ENCODE measurements at regions not wholly inside any gene's neighbourhood (a gene's known extent, or its start where the extent isn't known, plus 50 kb on each side); places are given as distances from the start of the nearest gene placed in this dataset.

DNA sequence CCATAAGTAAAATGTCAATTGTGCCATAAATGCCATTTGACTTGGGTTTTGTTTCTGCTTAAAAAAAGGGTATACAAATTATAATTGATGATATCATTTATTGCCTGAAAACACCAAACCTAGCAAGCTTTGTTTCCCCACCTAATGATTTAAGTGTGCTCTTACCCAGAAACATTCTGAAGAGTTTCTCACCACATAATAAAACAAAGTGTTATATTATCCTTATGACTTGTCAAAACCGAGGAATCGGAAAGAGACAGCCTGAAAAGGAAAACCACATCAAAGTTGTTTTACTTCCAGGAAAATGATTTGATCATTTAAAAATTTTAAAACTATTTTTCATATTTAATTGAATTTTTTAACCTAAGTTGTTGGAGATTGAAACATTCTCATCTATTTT lies 170.5 kb upstream of the SLC39A10 start:
- Histone ChIP-seq H3K79me1 (replicated peaks; ENCODE audit: low read length, poor library complexity, severe bottlenecking) (no peaks in the 10 kb centered on the region), H3K36me3 (ENCODE audit: control insufficient read depth in 1 of 2, insufficient read depth in 2 of 2, low read depth in 1 of 2, low read length in 2 of 2) (no peaks in the 10 kb centered on the region), H3K9ac (ENCODE audit: low read length) (no peak overlapping the region), H3K27me3 (ENCODE audit: control insufficient read depth in 1 of 2, insufficient read depth in 1 of 2, low read length in 2 of 2) (no peaks in the 10 kb centered on the region), H3K4me3 (ENCODE audit: insufficient read depth in 1 of 2, low read depth in 1 of 2, low read length in 2 of 2) (no peak overlapping the region), H2AK5ac (ENCODE audit: low read length, severe bottlenecking) (no peak overlapping the region), H2BK120ac (ENCODE audit: low read depth, low read length) (no peak overlapping the region), H3K27ac (ENCODE audit: low read length, poor library complexity, severe bottlenecking) (no peak overlapping the region), H2BK15ac (ENCODE audit: low read depth, poor library complexity, severe bottlenecking) (no peak overlapping the region), H2AFZ (ENCODE audit: low read depth, low read length) (no peak overlapping the region), H3K4me1 (ENCODE audit: control insufficient read depth, insufficient read depth, low read depth, low read length) (no peaks in the 10 kb centered on the region), H3K9me3 (ENCODE audit: control insufficient read depth, low read length) (no peaks in the 10 kb centered on the region), H2BK12ac (ENCODE audit: low read length in 2 of 2) (no peak overlapping the region), H3K23ac (ENCODE audit: low read length in 2 of 2) (no peak overlapping the region), H3K4me2 (ENCODE audit: low read length, poor library complexity, severe bottlenecking) (no peak overlapping the region), H4K8ac (ENCODE audit: low read length) (no peak overlapping the region), H2BK5ac (ENCODE audit: low read depth, low read length, poor library complexity, severe bottlenecking) (no peak overlapping the region), H3K14ac (ENCODE audit: low read length in 2 of 2) (no peak overlapping the region), H4K91ac (ENCODE audit: low read length) (no peak overlapping the region), H3K18ac (ENCODE audit: low read depth in 1 of 2, low read length in 2 of 2) (no peak overlapping the region), H3K4ac (ENCODE audit: low read depth in 1 of 2, low read length in 2 of 2) (no peak overlapping the region)
- DNase-seq: peak; percentile 3
- WGBS: no CpG with 5 or more reads among the region's 2 CpGs

DNA sequence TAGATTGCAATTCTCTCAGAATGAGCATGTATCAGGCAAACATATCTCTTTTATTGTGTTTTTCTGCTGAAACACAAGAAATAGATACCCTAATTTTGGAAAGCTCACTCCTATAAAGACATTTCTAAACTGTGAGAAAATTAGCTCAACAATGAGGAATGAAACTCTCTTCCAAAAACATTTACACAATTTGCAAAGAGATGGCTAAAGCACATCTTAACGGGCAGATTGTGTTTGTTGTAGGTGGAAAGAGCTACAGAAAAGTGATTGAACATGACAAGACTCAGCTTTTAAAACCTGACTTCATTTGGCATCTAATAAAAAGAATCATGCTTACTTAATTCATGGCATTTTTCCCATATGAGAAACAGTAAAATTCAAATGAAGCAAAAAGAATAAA lies 175.0 kb upstream of the SLC39A10 start:
- Histone ChIP-seq H2BK15ac (ENCODE audit: low read depth, poor library complexity, severe bottlenecking) (no peak overlapping the region), H3K79me1 (replicated peaks; ENCODE audit: low read length, poor library complexity, severe bottlenecking) (no peaks in the 10 kb centered on the region), H4K8ac (ENCODE audit: low read length) (no peak overlapping the region), H3K9me3 (ENCODE audit: control insufficient read depth, low read length) (no peaks in the 10 kb centered on the region), H2BK12ac (ENCODE audit: low read length in 2 of 2) (no peak overlapping the region), H4K91ac (ENCODE audit: low read length) (no peak overlapping the region), H3K4ac (ENCODE audit: low read depth in 1 of 2, low read length in 2 of 2) (no peak overlapping the region), H3K36me3 (ENCODE audit: control insufficient read depth in 1 of 2, insufficient read depth in 2 of 2, low read depth in 1 of 2, low read length in 2 of 2) (no peaks in the 10 kb centered on the region), H2AK5ac (ENCODE audit: low read length, severe bottlenecking) (no peak overlapping the region), H3K27me3 (ENCODE audit: control insufficient read depth in 1 of 2, insufficient read depth in 1 of 2, low read length in 2 of 2) (no peaks in the 10 kb centered on the region), H3K27ac (ENCODE audit: low read length, poor library complexity, severe bottlenecking) (no peak overlapping the region), H3K18ac (ENCODE audit: low read depth in 1 of 2, low read length in 2 of 2) (no peak overlapping the region), H3K14ac (ENCODE audit: low read length in 2 of 2) (no peak overlapping the region), H2AFZ (ENCODE audit: low read depth, low read length) (no peak overlapping the region), H3K4me2 (ENCODE audit: low read length, poor library complexity, severe bottlenecking) (no peak overlapping the region), H2BK5ac (ENCODE audit: low read depth, low read length, poor library complexity, severe bottlenecking) (no peak overlapping the region), H3K4me3 (ENCODE audit: insufficient read depth in 1 of 2, low read depth in 1 of 2, low read length in 2 of 2) (no peak overlapping the region), H2BK120ac (ENCODE audit: low read depth, low read length) (no peak overlapping the region), H3K23ac (ENCODE audit: low read length in 2 of 2) (no peak overlapping the region), H3K4me1 (ENCODE audit: control insufficient read depth, insufficient read depth, low read depth, low read length) (no peaks in the 10 kb centered on the region), H3K9ac (ENCODE audit: low read length) (no peak overlapping the region)
- no peak for DNase-seq
- WGBS: no CpG with 5 or more reads among the region's 1 CpG

DNA sequence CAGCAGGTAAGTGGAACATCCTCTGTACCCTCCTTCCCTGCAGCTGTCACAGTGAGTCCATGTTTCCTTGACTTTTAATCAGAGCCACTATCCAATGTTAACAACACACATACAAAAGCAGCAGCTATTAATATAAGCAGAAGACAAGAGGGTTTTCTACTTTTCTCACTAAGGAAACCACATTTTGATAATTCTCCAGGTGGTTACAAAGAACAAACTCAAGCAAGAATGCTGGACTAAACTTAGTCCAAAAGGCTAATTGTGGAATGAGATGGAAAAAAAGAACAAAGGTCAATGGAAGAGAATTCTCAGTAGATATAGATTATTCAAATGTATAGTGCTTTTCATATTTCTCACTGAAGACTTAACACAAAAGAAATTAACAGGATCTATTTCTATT lies 176.9 kb upstream of the SLC39A10 start:
- Histone ChIP-seq H4K91ac (ENCODE audit: low read length) (no peak overlapping the region), H2AK5ac (ENCODE audit: low read length, severe bottlenecking) (no peak overlapping the region), H3K4ac (ENCODE audit: low read depth in 1 of 2, low read length in 2 of 2) (no peak overlapping the region), H3K27ac (ENCODE audit: low read length, poor library complexity, severe bottlenecking) (no peak overlapping the region), H3K4me1 (ENCODE audit: control insufficient read depth, insufficient read depth, low read depth, low read length) (no peaks in the 10 kb centered on the region), H2BK120ac (ENCODE audit: low read depth, low read length) (no peak overlapping the region), H3K18ac (ENCODE audit: low read depth in 1 of 2, low read length in 2 of 2) (no peak overlapping the region), H3K4me3 (ENCODE audit: insufficient read depth in 1 of 2, low read depth in 1 of 2, low read length in 2 of 2) (no peak overlapping the region), H4K8ac (ENCODE audit: low read length) (no peak overlapping the region), H3K9ac (ENCODE audit: low read length) (no peak overlapping the region), H3K27me3 (ENCODE audit: control insufficient read depth in 1 of 2, insufficient read depth in 1 of 2, low read length in 2 of 2) (no peaks in the 10 kb centered on the region), H3K14ac (ENCODE audit: low read length in 2 of 2) (no peak overlapping the region), H3K79me1 (replicated peaks; ENCODE audit: low read length, poor library complexity, severe bottlenecking) (no peaks in the 10 kb centered on the region), H2BK15ac (ENCODE audit: low read depth, poor library complexity, severe bottlenecking) (no peak overlapping the region), H2AFZ (ENCODE audit: low read depth, low read length) (no peak overlapping the region), H2BK5ac (ENCODE audit: low read depth, low read length, poor library complexity, severe bottlenecking) (no peak overlapping the region), H3K9me3 (ENCODE audit: control insufficient read depth, low read length) (no peaks in the 10 kb centered on the region), H3K4me2 (ENCODE audit: low read length, poor library complexity, severe bottlenecking) (no peak overlapping the region), H2BK12ac (ENCODE audit: low read length in 2 of 2) (no peak overlapping the region), H3K36me3 (ENCODE audit: control insufficient read depth in 1 of 2, insufficient read depth in 2 of 2, low read depth in 1 of 2, low read length in 2 of 2) (no peaks in the 10 kb centered on the region), H3K23ac (ENCODE audit: low read length in 2 of 2) (no peak overlapping the region)
- DNase-seq: no peak

GRCh38 chr2:195479407-195479806 lies 177.6 kb upstream of the SLC39A10 start:
- Histone ChIP-seq H3K36me3 (ENCODE audit: control insufficient read depth in 1 of 2, insufficient read depth in 2 of 2, low read depth in 1 of 2, low read length in 2 of 2) (no peaks in the 10 kb centered on the region), H3K4ac (ENCODE audit: low read depth in 1 of 2, low read length in 2 of 2) (no peak overlapping the region), H2AFZ (ENCODE audit: low read depth, low read length) (no peak overlapping the region), H3K79me1 (replicated peaks; ENCODE audit: low read length, poor library complexity, severe bottlenecking) (no peaks in the 10 kb centered on the region), H3K9me3 (ENCODE audit: control insufficient read depth, low read length) (no peaks in the 10 kb centered on the region), H3K14ac (ENCODE audit: low read length in 2 of 2) (no peak overlapping the region), H2AK5ac (ENCODE audit: low read length, severe bottlenecking) (no peak overlapping the region), H3K18ac (ENCODE audit: low read depth in 1 of 2, low read length in 2 of 2) (no peak overlapping the region), H3K4me2 (ENCODE audit: low read length, poor library complexity, severe bottlenecking) (no peak overlapping the region), H2BK12ac (ENCODE audit: low read length in 2 of 2) (no peak overlapping the region), H2BK15ac (ENCODE audit: low read depth, poor library complexity, severe bottlenecking) (no peak overlapping the region), H4K91ac (ENCODE audit: low read length) (no peak overlapping the region), H3K27ac (ENCODE audit: low read length, poor library complexity, severe bottlenecking) (no peak overlapping the region), H2BK120ac (ENCODE audit: low read depth, low read length) (no peak overlapping the region), H3K4me1 (ENCODE audit: control insufficient read depth, insufficient read depth, low read depth, low read length) (no peaks in the 10 kb centered on the region), H3K23ac (ENCODE audit: low read length in 2 of 2) (no peak overlapping the region), H3K4me3 (ENCODE audit: insufficient read depth in 1 of 2, low read depth in 1 of 2, low read length in 2 of 2) (no peak overlapping the region), H3K27me3 (ENCODE audit: control insufficient read depth in 1 of 2, insufficient read depth in 1 of 2, low read length in 2 of 2) (no peaks in the 10 kb centered on the region), H2BK5ac (ENCODE audit: low read depth, low read length, poor library complexity, severe bottlenecking) (no peak overlapping the region), H4K8ac (ENCODE audit: low read length) (no peak overlapping the region), H3K9ac (ENCODE audit: low read length) (no peak overlapping the region)
- no peak for DNase-seq
- WGBS: 100% methylated on average over 2 of the region's 3 CpGs
